GM18505 (cell line): ENCODE measurements at regions not wholly inside any gene's neighbourhood (a gene's known extent, or its start where the extent isn't known, plus 50 kb on each side); places are given as distances from the start of the nearest gene placed in this dataset.

Source experiments
- ATAC-seq: cut with Tn5 transposase; IDR thresholded peaks from one replicate; pipeline ENCODE4 v1.9.1; 2021; ENCODE audit not compliant: unreplicated experiment
- POLR2A ChIP-seq: IDR thresholded peaks from 4 replicates; pipeline ENCODE4 v1.6.1; 2011; ENCODE audit warnings: borderline replicate concordance; ENCODE audit not compliant: insufficient read depth, insufficient read length; ENCODE audit errors: extremely low read depth

GRCh38 chr6:66930559-66931290 lies 1223.7 kb upstream of the EYS start:
- TF ChIP-seq POLR2A: no peak
- no peak for ATAC-seq

GRCh38 chr6:66926060-66926459 lies 1219.0 kb upstream of the EYS start:
- no peak for ATAC-seq
- TF ChIP-seq POLR2A: no peak

- TF ChIP-seq POLR2A: no peak
- ATAC-seq: no peak
These were observed 1206.6 kb upstream of the EYS start for GRCh38 chr6:66913657-66914056.

- no peak for ATAC-seq
- TF ChIP-seq POLR2A: no peak
These were observed 1195.4 kb upstream of the EYS start for GRCh38 chr6:66902457-66902856.

- ATAC-seq: no peak
- no peak for TF ChIP-seq POLR2A
These were observed 1193.4 kb upstream of the EYS start for GRCh38 chr6:66900133-66901083.

- no peak for TF ChIP-seq POLR2A
- no peak for ATAC-seq
These were observed 1190.5 kb upstream of the EYS start for GRCh38 chr6:66897576-66897975.

- no peak for ATAC-seq
- no peak for TF ChIP-seq POLR2A
These were observed 1189.4 kb upstream of the EYS start for GRCh38 chr6:66896415-66896814.

- no peak for ATAC-seq
- no peak for TF ChIP-seq POLR2A
These were observed 1176.4 kb upstream of the EYS start for GRCh38 chr6:66883453-66883852.

- no peak for ATAC-seq
- TF ChIP-seq POLR2A: no peak
These were observed 1159.8 kb upstream of the EYS start for GRCh38 chr6:66866801-66867200.

GRCh38 chr6:66865771-66866170 lies 1158.7 kb upstream of the EYS start:
- no peak for ATAC-seq
- TF ChIP-seq POLR2A: no peak

GRCh38 chr6:66861007-66861541 lies 1154.0 kb upstream of the EYS start:
- no peak for ATAC-seq
- TF ChIP-seq POLR2A: no peak

GRCh38 chr6:66860328-66860727 lies 1153.3 kb upstream of the EYS start:
- no peak for ATAC-seq
- TF ChIP-seq POLR2A: no peak

GRCh38 chr6:66858196-66858595 lies 1151.2 kb upstream of the EYS start:
- TF ChIP-seq POLR2A: no peak
- no peak for ATAC-seq
